NCI-H2196 (cell line): ENCODE measurements at regions not wholly inside any gene's neighbourhood (a gene's known extent, or its start where the extent isn't known, plus 50 kb on each side); places are given as distances from the start of the nearest gene placed in this dataset.

Experiments used
- DNase-seq: peaks from one replicate; lab custom pipeline; 2025; ENCODE audit not compliant: unreplicated experiment; lab: John Stamatoyannopoulos, UW

- DNase-seq = no peak
These were observed 310.5 kb upstream of the GIMD1 start for GRCh38 chr4:106679063-106679462.

- DNase-seq = no peak
These were observed 308.6 kb upstream of the GIMD1 start for GRCh38 chr4:106677213-106677612.

- no peak for DNase-seq
These were observed 307.8 kb upstream of the GIMD1 start for GRCh38 chr4:106676173-106676921.

DNA sequence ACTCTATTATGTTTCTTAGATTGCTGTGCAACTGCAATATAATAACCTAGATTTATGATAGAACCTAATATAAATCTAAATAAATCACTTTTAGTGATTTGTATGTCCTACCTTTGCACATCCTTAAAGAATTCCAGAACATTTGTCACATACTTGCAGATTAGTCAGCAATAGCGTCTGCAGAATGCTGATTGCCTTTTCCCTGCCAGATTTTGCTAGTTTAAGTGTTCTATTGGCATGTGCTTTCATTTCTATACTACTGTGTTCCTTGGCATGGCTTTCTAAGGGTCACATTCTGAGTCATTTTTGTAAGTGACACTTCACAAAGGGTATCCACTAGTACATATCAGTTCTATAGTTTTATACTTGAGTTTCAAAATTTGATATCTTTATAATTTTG is 303.1 kb upstream of the GIMD1 start:
- no peak for DNase-seq

DNA sequence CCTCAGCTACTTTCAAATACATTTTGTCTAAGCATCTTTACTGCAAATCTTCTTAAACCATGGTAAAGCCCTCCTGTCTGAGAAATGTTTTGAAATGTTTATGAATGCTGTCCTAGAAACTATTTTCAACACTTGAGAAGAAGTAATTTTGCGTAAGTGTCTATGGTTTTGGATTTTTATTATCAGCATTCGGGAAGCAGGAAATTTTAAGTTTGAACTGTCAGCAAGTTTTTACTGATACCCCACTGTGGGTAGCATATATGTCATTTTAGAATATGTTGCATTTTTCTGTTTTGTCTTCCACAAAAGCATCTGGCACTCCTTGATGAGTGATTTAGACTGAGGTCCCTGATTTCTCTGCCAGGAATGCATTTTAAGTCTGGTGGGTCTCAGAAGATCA is 302.4 kb upstream of the GIMD1 start:
- DNase-seq = no peak

DNA sequence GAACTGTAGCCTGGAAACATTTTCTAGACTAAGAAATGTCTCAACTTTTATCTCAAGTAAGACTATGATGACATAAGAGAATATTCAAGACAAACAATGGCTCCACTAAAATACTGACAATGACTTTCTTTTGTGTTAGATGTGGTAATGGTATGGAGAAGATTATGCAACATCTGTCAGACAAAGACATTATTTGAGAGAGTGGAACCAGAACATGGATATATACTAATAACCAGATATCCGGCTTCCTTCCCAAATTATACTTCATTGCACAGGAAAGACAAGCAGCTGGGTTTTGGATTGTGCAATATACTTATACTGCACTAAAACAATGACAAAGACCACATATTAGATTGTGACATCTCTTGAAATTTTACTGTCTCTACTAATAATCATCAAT is 290.8 kb upstream of the GIMD1 start:
- no peak for DNase-seq

GRCh38 chr4:106652095-106652494 is 283.5 kb upstream of the GIMD1 start:
- no peak for DNase-seq

DNA sequence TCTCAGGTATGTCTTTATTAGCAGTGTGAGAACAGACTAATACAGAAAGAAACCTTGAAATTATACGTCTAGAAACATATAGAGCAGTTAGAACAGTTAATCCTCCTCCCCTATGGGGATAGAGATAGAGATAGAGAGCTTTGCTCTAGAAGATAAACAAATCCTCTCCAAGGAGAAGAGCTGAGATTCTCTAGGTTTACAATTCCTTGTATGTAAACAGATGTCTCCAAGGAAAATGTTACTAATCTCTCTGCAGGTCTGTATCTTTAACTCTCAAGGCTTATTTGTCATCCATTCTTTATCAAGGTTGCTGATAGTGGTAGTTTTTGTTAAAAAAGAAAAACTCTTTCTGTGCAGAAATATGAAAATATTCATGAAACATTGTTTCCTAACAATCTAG is 282.1 kb upstream of the GIMD1 start:
- DNase-seq = no peak

DNA sequence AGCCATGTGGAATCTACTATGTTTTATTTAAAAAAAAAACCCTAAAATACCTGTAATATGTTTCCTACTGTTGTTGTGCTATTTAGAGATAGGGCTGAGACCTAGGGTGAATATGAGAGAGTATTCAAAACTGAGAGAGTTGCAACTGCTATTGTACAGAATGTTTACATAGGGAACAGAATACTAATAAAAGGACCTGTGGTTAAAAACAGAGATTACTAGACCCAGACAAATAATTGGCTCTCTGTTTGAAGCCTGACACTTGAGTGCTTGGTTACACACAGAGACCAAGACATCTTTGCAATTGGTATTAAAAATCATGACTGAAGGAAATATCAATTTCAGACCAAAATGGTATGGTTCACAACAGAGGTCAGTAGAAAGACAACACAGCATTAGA is 278.9 kb upstream of the GIMD1 start:
- DNase-seq = no peak

DNA sequence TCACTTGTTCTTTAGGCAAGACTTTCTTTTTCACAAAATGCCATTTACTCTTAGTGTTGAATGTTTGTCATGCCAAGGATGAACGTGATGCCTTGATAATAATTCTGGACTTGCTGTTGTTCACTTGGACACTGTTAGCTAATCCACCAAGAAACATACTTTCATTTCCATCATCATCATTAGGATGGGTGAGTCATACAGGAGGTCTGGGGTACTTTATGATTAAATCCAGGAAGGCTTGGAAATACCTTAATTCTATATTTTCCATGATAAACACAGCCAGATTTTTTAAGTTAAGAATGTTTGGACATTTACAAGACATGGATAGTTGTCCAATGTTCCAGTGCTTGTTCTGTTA is 260.7 kb upstream of the GIMD1 start:
- DNase-seq = no peak

DNA sequence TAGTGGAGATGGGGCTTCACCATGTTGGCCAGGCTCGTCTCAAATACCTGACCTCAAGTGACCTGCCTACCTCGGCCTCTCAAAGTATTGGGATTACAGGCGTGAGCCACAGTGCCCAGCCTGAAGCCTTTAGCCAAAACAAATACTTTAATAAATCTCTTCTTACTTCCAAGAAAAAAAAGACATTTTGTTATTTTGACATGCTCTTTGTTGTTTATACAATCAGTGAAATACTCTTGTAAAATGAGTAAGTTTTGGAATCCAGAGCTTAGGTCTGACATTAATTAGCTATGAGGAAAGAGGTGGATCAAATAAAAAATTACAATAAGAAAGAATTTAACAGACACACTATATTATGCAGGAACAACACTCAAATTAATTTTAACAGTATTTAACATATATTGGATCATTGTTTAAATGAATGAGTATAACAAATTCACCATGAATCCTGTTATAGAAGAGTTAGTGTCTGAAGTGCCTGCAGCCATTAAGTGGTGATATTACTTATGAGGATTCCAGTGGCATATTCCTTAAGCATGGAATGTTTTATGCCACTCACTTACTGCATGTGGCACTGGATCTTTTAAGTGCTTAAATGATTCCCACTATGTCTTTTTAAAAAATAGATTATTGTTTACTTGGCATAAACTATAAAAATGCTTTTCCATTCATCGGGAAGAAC is 260.1 kb upstream of the GIMD1 start:
- DNase-seq = no peak

DNA sequence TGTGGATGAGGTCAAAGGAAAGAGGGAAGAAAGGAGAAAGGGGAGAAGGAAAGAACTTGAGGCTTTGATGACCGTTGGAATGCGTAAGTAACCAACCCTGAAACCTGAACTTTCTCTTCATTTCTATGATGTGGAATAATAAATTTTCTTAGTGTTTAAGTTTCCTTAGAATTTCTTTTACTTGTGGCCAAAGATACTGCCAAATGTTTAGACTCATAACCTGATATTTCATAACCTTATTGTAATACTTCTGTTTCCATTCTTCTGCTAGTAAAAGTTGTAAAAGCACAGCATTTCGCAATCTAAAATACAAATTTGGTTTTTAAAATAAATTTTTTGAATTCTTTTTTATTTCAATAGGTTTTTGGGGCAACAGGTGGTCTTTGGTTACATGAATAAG is 258.5 kb upstream of the GIMD1 start:
- no peak for DNase-seq

DNA sequence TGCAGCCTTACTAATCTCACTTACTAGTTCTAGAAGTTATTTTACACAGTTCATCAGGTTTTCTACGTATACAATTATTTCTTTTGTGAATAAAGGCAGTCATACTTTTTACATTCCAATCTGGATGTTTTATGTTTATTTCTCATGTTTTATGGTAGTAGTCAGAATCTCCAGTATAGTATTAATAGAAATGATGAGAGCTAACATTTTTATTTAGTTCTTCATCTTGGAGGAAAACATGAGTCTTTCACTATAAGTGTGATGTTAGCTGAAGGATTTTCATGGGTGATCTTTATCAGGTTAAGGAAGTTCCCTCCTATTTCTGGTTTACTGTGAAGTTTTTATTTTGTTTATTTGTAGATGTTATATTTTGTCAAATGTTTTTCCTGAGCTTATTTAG is 256.1 kb upstream of the GIMD1 start:
- no peak for DNase-seq

GRCh38 chr4:106618956-106619355 is 250.4 kb upstream of the GIMD1 start:
- no peak for DNase-seq

GRCh38 chr4:106615961-106616360 is 247.4 kb upstream of the GIMD1 start:
- no peak for DNase-seq

- no peak for DNase-seq
These were observed 246.9 kb upstream of the GIMD1 start for GRCh38 chr4:106615410-106615945.

DNA sequence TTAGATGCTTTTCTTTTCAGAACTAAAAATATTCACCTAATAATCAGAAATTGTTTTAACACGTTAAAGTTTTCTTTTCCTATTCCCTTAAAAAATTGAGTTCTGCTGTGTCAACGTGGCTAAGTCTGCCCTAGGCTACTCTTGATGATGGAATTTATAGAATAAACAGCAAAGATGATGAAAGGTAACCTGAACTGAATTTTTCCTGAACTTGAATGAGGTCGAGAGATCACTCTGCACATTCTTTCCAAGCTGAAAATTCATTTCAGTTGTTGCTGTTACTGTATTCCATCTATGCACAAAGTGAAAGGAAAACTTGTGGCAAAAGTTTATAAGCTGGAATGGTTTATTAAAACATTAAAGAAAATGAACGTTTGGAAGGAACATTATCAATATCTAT is 245.9 kb upstream of the GIMD1 start:
- no peak for DNase-seq

GRCh38 chr4:106609917-106610316 is 241.3 kb upstream of the GIMD1 start:
- no peak for DNase-seq

DNA sequence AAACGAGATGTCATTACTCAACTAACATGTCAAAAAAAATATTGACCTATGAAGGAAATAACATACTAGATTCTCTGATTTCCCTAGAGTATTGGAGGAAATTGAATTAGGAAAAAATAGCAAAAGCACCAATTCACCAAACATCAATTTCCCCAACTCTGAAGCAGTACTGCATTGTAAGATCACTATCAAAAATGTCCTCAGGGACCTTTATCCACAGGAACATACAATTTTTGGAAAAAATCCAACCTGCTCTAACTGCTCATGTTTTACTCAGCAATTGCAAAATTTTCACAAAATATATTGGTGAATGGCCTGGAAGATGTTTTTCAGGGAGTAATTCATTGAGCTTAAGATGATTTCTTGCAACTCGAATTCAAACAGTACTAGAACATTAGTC is 239.0 kb upstream of the GIMD1 start:
- no peak for DNase-seq

GRCh38 chr4:106604319-106605051 is 235.9 kb upstream of the GIMD1 start:
- no peak for DNase-seq

DNA sequence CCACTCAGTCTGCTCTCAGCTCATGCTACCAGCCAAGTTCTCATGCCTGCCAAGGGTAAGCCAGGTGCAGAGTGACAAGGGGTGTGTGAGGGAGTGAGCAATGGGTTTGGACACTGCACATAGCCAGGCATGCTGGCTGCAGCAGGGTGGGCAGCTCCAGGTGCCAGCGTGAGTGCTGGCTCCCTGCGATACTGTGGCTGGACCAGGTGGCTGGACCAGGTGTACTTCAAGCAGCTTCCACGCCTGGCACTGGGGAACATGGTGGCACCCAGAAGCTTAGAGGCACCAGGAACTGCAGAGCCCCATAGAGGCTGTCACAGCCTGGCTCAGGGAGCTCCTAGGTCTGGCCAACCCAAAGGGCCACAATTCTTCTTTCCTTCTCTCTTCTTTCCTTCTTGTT is 234.9 kb upstream of the GIMD1 start:
- DNase-seq = no peak

DNA sequence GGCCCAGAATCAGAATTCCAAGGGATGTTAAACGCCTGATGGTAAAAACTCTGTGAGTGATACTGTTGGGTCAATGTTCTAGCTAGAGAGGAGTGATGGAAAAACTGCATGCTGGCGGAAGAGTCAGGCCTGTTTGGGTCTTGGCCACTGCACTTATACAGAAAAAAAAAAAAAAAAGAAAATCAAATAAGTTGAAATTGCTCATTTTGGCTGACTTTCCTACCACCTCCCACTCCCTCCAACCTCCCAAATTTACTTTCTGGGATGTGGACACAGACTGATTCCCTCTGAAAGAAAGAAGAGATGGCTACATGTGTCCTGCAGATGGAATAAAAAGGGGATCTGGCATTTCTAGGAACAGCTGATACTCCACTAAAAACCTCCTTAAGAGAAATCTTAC is 234.1 kb upstream of the GIMD1 start:
- DNase-seq = no peak
